Glomerular visceral epithelial cell (primary cell): ENCODE measurements at regions not wholly inside any gene's neighbourhood (a gene's known extent, or its start where the extent isn't known, plus 50 kb on each side); places are given as distances from the start of the nearest gene placed in this dataset.

ENCODE experiments used
- DNase-seq: peaks from one replicate; pipeline ENCODE4 v3.0.0-alpha.2; 2016; ENCODE audit errors: extremely low spot score

DNA sequence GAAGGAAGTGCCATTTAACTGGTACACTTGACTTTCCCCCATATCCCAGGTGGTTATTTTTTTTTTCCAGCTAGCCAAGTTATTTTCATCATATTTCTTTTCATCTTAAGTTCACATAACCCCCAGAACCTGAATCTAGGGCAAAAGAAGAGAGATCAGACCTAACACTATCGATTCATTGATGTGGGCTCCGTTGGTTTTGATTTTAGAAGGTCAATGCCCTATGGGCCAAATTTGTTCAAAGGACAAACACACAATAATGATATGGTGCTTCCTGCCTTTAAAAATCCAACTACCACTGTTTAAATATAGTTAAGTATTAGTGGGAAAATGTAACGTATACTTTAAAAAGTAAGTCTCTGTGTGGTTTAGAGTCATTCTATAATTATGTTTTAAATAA, 665.7 kb downstream of the ZNF674 start:
- DNase-seq: no peak

DNA sequence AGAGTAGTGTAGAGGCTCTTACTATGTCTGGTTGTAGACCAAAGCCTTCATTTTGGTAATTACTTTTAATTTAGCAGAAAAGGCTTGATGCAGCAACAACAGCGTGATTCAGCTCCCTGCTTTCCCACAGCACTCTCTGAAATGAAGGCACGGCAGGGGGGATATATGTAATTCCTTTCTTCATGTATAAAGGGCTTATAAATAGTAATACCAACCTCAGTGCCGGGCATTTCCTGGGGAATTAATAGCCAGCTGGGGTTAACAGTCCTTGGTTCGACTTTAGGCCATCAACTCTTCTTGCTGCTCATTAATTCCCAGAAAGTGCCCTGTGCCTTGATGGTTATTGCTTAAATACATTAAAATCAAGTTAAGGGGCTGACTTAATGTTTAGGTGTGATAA, 669.0 kb downstream of the ZNF674 start:
- no peak for DNase-seq

DNA sequence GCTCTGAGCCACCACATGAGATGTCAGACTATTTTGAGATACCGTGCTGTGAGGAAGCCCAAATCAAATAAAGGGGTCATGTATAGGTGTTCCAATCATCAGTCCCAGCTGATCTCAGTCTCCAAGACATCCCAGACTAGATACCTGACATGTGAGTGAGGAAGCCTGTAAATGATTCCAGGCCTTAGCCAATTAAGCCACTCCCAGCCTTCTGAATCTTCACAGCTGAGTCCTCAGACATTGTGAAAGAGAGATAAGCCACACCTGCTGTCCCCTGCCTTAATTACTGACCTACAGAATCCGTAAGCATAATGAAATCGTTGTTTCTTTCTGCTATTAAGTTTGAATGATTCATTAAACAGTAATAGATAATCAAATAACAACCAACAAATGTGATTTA, 671.4 kb downstream of the ZNF674 start:
- no peak for DNase-seq

DNA sequence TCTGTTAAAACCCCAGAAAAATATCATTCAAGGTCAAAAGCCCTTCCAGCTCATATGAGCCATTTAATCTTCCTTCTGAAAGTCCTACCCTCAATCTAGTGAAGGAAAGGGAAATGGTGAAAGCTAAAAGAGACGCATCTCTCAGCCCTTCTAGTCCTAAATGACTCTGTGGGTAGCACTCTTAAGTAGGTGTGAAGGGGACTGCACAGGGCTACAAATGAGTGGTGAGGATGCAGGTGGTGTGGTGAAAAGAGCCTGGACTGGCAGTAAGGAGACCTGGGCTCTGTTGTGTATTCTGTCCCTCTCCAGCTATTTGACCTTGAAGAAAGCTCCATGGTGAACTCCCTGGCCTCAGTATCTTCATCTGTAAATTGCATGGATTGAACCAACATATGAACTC, 671.8 kb upstream of the DIPK2B start:
- DNase-seq: no peak

DNA sequence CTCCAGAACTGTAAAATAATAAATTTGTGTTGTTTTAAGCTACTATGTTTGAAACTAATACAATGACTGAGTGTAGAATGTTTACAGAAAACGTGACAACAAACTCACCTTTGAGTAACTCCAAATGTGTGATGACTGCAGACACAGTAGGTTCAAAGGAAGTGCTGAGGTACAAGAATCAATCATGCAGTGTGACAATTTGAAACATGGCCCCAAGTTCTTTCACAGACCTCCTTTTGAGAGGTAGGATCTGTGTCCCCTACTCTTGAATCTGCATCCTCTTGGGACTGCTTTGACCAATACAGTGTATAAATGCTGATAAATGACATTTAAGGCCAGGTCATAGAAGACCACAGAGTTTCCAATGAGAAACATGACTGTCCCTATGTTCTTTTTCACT, 667.7 kb upstream of the DIPK2B start:
- no peak for DNase-seq

DNA sequence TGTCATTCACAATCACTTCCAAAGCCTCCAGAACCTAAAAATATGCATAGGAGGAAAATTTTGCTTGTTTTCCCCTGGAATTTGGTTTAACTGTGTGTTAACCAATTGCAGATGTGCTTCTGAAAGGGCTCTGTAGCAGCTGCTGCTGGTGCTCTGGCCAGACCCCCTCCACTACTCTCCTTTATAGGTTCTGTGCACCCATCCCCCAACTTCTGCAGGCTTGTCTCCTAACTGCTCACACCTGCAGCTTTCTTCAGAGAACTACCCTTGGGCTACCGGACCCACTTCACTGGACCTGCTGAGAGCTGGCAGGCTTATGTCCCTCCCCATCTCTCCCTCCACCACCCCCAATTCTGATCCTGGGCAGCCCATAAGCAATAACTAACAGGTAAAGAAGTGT, 662.1 kb upstream of the DIPK2B start:
- DNase-seq: no peak

DNA sequence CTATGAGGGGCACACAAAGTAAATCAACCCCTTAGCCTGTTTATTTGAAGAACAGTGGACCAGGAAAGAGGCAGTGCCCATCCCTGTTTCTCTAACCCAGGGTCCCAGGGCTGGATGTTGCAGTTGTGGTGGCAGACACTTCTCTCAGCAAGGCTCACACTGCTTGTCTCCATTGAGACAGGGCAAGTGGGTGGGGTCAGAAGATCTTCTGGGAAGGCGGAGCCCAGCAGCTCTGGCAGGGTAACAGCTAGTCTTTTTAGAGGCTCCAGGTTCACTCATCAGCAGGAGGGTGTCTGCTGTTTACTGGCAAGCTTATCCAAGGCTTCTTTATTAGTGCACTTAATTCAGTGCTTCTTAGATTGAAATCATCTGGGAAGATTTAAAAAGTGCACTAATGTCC, 659.8 kb upstream of the DIPK2B start:
- no peak for DNase-seq

DNA sequence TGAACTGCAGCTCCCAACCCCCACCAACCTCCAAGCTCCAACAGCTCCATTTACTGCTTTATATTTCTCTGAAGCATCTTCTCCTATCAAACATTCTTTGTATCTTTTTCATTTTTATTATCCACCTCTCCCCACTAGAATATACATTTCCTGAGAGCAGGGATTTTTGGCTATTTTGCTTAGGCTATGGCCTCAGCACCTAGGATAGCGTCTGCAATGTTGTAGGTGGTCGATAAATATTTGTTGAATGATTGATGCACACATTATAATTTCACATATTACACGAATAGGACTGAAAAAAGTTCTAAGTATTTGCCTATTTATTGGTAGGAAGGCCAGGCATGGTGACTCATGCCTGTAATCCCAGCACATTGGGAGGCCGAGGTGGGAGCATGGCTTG, 658.7 kb upstream of the DIPK2B start:
- DNase-seq: no peak

DNA sequence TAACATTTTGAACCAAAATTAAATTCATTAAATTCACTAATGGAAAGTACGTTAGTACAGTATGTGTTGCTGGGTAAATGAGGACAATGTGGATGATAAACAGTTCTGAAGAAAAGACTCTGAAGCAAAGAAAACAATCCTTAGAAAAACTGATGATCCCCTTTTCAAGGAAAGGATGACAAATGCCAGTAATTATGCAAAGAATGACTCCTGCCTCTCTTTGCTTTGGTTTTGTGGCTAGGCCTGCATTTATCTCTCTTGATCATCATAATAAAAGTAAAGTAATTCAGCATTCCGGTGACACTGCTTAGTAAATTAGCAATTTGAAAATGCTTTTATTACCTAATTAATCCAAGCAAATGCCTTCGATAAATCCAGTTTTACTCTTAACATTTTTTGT, 652.2 kb upstream of the DIPK2B start:
- peak; percentile 6 for DNase-seq

DNA sequence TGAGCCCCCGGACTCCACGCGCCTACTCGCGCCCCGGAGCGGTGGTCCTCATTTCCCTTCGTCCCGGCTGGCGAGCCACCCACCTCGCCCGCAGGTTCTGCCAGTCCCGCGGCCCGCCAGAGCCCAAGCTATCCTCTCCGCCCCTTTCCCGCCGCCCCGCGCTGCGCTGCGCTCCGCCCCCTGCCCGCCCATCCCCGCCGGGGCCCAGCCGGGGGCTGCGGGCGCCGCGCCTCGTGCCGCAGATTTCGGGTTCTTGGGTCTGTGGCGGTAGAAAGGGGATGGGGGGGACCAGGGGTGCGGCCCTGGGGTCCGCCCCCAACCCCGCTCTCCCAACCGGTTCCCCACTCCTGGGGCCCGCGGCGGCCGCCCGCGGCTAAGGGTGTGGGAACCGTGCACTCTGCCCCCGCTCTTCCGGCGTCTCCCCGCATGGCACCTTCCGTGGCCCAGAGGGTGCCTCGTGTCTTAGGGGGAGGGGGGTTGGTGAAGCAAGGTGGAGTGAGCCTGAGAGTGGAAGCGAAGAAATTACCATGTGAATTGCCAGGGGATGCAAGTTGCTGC, 650.8 kb upstream of the DIPK2B start:
- peak; percentile 55 for DNase-seq

DNA sequence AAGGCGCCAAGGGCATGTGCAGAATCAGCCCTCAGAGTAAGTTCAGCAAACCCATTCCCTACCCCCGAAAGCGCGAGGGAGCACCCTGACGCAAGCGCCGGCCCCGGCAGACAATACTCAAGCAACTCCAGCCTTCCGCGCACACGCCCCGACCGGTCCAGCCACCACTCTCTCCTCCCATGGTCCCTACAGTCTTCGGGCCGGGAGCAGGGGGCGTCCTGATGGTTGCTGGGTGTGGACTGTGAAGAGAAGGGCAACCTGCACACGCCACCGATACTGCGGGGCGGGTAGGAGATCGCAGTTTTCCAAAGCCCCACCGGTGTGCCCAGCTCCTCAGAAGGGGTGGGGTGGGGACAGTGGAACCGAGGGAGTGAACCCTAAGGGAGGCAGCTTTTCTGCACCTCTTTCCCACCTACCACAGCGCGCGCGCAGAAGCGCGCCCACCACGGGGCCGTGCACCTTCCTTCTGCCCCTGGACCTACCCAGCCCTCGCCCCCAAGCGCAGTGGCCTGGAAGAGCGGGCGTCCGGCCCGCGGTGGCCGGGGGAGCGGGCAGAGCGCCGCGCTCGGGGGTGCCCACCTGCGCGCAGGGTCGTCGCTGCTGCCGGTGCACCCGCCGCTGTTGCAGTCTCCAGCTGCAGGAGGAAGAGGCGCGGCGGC, 650.2 kb upstream of the DIPK2B start:
- DNase-seq: peak; percentile 35

DNA sequence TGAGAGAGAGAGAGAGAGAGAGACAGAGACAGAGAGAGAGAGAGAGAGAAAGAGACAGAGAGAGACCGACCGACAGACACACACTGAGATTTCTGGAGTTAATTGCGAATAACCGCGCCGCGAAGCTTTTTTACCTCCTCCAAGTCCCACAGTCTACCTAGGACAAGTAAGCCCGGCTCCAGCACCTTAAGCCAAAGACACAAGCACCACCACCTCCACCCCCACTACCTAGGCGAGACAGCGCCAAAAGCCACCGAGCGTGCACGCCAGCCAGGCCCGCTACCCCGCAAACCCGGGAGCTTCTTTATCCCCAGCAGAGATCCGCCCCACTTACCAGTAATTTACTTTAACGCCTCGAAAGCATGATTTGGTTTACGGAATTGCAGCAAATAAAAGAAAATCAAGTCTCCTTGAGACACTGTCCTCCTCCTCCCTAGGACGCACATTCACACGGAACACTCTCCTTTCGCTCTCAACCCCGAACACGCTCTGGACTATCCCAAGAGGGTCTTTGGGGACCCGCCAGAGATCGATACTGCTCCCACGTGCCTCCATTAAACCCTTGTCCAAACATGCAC, 649.6 kb upstream of the DIPK2B start:
- peak; percentile 38 for DNase-seq

DNA sequence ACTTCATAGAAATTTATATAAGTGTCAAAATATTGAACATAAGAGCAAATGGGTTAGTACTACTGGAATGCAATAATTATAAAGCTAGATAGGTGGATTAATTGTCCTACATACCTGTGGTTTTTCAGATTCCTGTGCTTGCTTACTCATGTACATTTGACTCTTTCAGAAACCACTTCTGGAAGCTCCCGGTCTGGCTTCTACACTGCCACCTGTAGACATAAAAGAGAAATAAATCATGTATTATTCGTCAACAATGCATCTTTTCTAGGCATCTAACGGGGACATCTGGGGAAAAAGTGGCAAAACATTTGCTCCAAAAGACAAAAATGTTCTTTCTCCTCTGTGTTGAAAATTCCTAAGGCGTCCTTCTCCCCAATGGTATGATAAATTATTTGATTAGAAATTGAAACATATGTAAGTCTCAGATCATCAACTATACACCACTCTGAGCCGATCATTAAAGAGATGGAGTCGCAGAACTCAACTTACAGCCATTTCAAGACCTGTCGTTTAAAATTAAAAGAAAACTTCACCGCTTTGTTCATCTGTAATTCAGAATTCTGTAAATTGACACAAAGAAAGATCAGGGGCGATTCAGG, 648.7 kb upstream of the DIPK2B start:
- peak; percentile 77 for DNase-seq

DNA sequence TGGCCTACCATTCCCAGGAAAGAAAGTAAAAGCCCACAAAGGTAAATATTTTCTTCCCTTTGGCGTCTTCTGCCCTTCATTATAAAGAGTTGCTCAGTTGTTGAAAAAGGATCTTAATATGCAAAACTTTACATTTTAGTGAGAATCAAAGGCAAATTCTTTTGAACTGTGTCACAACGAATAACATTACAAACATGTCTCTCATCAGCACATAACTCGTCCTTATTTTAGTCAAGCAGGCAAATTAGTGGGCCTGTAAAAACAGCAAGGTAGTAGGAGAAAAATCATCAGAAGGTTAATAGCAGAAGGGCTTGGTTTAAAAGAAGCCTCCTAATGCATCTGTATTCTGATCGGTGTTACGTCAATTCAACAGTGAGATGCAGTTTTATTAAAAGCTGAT, 647.3 kb upstream of the DIPK2B start:
- DNase-seq: no peak

DNA sequence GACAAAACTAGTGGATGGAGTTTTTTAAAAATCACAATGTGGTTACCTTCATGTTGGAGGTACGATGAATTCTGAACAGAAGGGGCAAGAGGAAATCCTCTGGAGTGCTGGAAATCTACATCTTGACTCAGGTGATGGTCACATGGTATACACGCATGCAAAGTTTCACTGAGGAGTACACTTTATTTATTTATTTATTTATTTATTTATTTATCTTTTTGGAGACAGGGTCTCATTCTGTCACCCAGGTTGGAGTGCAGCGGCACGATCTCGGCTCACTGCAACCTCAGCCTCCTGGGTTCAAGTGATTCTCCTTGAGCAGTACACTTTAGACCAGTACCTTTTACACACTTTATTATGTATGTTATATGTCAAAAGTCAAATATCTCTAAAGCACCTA, 645.7 kb upstream of the DIPK2B start:
- no peak for DNase-seq

DNA sequence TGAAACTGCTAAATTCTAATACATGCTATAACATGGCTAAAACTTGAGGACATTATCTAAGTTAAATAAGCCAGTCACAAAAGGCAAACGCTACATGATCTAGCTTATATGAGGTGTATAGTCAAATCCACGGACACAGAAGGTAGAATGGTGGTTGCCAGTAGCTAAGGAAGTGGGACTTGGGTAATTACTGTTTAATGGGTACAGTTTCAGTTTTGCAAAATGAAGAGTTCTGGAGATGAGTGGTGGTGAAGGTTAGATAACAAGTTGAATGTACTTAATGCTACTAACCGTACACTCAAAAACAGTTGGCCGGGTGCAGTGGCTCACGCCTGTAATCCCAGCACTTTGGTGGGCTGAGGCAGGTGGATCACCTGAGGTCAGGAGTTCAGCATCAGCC, 644.5 kb upstream of the DIPK2B start:
- no peak for DNase-seq

DNA sequence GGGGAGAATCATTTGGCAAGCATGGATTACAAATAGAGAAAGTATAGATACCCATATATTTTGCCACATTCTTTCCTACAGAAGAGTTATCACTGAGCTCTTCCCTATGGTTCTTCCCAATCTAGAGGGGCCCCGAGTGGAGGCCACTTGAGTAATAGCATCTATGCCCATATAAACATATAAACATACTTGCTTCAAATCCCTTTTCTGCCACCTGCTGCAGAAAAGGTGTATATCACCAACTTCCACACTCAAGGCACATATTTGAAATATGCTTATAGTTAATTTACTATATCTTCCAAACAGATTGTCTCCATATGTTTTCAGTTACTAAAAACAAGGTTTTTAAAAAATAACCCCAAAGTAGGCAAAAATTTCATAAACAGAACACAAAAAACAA, 642.8 kb upstream of the DIPK2B start:
- peak; percentile 17 for DNase-seq

DNA sequence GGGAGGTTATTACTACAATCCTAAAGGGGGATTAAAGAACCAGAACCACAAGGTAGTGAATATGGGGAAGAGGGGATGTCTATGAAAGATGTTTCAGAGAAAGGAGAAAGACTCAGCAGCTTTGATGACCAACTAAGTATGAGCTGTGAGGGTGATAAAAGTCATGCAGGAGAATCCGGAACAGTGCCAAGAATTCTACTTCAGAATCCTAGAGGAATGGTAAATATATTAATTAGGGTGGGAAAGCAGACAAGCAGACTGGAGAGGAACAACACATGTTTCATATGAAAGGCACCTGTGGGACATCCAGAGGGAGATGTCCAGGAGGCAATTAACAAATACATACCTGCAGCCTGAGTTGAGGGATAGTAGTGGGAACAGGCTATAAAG, 642.2 kb upstream of the DIPK2B start:
- no peak for DNase-seq

DNA sequence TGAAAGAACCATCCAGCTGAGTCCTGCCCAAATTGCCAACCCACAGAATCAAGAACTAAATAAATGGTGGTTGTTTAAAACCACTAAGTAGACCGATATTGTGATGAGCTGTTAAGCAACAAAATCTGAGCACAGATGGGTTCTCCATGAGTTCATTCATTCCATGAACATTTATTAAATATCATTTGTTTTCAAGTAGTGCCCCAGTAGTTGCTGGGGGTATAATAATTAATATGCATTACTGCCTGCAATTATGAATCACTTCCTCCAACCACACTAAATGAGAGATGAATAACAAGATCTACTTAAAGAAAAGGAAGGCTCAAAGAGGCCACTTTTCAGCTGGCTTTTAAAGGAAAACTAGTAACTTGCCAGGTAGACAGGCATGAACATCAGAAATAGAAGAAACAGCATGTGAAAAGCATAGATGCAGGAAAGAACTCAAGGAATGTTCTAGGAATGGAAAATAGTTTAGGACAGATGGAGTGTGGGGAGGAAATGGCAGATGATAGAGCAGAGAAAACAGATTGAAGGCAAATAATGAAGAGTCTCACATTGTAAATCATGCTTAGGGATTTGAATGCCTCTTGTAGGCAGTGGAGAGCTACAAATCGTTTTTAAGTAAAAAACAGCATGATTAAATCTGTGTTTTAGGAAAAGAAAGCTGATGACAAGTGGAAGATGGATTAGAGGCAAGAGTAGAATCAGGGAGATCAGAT, 641.7 kb upstream of the DIPK2B start:
- no peak for DNase-seq

DNA sequence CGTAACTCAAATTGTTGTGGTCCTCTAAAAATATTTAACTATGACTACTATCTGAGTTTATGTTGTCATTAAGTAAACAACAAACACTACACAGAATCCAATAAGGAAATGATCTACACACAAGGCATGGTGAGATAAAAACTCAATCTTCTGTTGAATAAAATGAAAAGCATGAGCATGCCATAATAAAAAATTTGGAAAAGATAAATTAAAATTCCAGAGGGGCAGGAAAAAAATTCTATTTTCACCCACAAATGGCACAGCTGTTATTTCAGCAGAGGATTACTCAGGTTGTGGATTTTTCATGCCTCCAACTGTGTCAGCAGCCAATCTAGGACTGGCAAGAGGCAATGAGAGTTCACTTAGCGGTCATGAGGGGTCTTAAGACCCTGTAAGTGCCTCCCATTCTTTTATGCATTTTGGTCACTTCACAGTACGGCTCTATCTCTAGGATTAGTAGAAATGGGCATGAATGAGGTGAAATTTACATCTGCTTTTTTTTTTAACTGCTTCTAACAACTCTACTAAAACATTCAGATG, 639.8 kb upstream of the DIPK2B start:
- DNase-seq: no peak

DNA sequence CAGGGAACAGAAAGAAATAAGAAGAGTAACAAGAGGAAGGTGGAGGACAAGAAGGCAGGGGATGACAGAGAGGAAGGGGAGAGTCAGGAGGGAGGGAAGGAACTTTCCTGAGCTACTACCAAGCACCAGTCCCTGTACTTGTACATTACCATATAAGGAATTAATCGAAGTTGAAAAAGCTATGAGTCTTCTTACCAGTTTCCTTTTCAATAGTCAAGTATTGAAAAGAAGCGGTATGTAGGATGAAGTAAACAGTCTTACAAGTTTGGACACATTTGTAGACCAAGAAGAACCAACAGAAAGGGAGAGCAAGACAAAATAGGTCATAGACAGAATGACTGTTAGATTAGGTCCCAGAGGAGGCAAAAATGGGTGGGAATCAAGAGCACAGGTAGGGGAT, 629.7 kb upstream of the DIPK2B start:
- no peak for DNase-seq

DNA sequence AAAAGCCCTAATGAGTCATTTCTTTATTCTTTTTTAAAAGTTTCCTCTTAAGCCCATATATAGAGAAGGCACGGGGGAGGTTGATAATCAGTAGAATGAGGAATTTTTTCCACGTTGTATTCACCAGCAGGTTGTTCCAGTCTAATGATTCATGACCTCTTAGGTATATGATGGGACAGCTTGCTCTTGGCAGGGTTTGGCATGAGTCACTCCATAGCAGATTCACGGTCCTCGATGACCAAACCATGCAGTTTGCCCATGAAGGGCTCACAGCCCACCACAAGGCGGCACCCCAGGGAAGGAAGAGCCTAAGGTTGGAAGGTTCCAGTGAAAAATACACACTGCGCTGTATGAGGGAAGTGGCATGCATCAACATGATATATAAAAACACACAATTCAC, 623.8 kb upstream of the DIPK2B start:
- DNase-seq: peak; percentile 92

DNA sequence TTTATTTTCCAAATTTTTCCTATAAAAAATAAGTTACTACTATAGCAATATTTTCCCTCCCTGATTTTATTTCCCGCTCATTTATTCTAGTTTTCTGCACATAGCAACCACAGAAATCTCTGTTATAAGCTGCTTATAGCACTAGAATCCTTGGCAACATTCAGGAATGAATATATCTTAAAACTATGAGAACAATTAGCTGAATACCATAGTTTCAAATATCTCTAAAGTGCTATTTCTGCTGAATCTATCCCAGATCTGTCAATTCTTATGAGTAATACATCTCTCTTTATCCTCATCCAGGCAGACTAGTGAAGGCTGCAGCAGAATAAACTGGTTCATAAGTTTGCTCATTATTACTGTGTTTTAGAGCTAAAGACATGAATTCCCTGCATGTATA, 622.9 kb upstream of the DIPK2B start:
- no peak for DNase-seq
